GM18498 (cell line): ENCODE measurements at regions not wholly inside any gene's neighbourhood (a gene's known extent, or its start where the extent isn't known, plus 50 kb on each side); places are given as distances from the start of the nearest gene placed in this dataset.

ENCODE experiments used
- ATAC-seq: cut with Tn5 transposase; IDR thresholded peaks from one replicate; pipeline ENCODE4 v1.9.1; 2021; ENCODE audit warnings: mild to moderate bottlenecking, moderate library complexity; ENCODE audit not compliant: unreplicated experiment

- ATAC-seq: no peak
Measured at GRCh38 chr9:82367016-82367415, 378.4 kb downstream of the SPATA31D1 start.

GRCh38 chr9:82367929-82368328 lies 379.4 kb downstream of the SPATA31D1 start:
- ATAC-seq: no peak

- ATAC-seq: no peak
Measured at GRCh38 chr9:82369251-82369945, 380.8 kb downstream of the SPATA31D1 start.

- ATAC-seq: no peak
Measured at GRCh38 chr9:82375041-82375440, 386.5 kb downstream of the SPATA31D1 start.

GRCh38 chr9:82376677-82377232 lies 388.2 kb downstream of the SPATA31D1 start:
- ATAC-seq: no peak

- no peak for ATAC-seq
Measured at GRCh38 chr9:82382887-82383616, 394.5 kb downstream of the SPATA31D1 start.

GRCh38 chr9:82385633-82386032 lies 397.1 kb downstream of the SPATA31D1 start:
- no peak for ATAC-seq

GRCh38 chr9:82397534-82397933 lies 409.0 kb downstream of the SPATA31D1 start:
- no peak for ATAC-seq

- ATAC-seq: no peak
Measured at GRCh38 chr9:82404196-82404870, 415.8 kb downstream of the SPATA31D1 start.

- ATAC-seq: no peak
Measured at GRCh38 chr9:82404881-82405280, 416.3 kb downstream of the SPATA31D1 start.

- ATAC-seq: no peak
Measured at GRCh38 chr9:82406456-82407085, 418.0 kb downstream of the SPATA31D1 start.

- peak; percentile 89 for ATAC-seq
Measured at GRCh38 chr9:82410306-82410705, 421.7 kb downstream of the SPATA31D1 start.

GRCh38 chr9:82410866-82411265 lies 422.3 kb downstream of the SPATA31D1 start:
- ATAC-seq: no peak

- ATAC-seq: no peak
Measured at GRCh38 chr9:82412586-82413305, 424.2 kb downstream of the SPATA31D1 start.

- no peak for ATAC-seq
Measured at GRCh38 chr9:82417501-82417900, 428.9 kb downstream of the SPATA31D1 start.

GRCh38 chr9:82418334-82418733 lies 429.8 kb downstream of the SPATA31D1 start:
- ATAC-seq: no peak

GRCh38 chr9:82419696-82420486 lies 431.3 kb downstream of the SPATA31D1 start:
- no peak for ATAC-seq

- ATAC-seq: no peak
Measured at GRCh38 chr9:82421498-82421897, 432.9 kb downstream of the SPATA31D1 start.

GRCh38 chr9:82423700-82424099 lies 435.1 kb downstream of the SPATA31D1 start:
- ATAC-seq: no peak
